Vagina (tissue), 2 donors: ENCODE measurements at regions not wholly inside any gene's neighbourhood (a gene's known extent, or its start where the extent isn't known, plus 50 kb on each side); places are given as distances from the start of the nearest gene placed in this dataset.

Source experiments
- DNase-seq, 2 donors: peaks; one replicate each; pipeline ENCODE4 v3.0.0-alpha.2; 2017; ENCODE audit errors: extremely low spot score in 2 of 2
- H3K27ac ChIP-seq: fragments of 200-600 bp; sonication (generic); one replicate; pipeline ENCODE4 v1.5.1; 2019
- H3K27me3 ChIP-seq: fragments of 200-600 bp; sonication (generic); one replicate; pipeline ENCODE4 v1.5.1; 2019
- H3K36me3 ChIP-seq, 2 donors: fragments of 200-600 bp; sonication (generic); one replicate each; pipeline ENCODE4 v1.5.1; 2017 to 2019
- H3K4me1 ChIP-seq: fragments of 200-600 bp; sonication (generic); one replicate; pipeline ENCODE4 v1.5.1; 2019
- H3K4me3 ChIP-seq, 2 donors: fragments of 200-600 bp; sonication (generic); 1 replicate in 1 of 2; 2 replicates in 1 of 2; pipeline ENCODE4 v1.5.1; 2016 to 2019
- H3K9me3 ChIP-seq: fragments of 200-600 bp; sonication (generic); one replicate; pipeline ENCODE4 v1.5.1; 2019
- POLR2A ChIP-seq, 2 donors: fragments of 450-650 bp; IDR thresholded peaks; one replicate each; pipeline ENCODE4 v1.6.1; 2017; ENCODE audit warnings: antibody characterized with exemption in 2 of 2, mild to moderate bottlenecking in 2 of 2, moderate library complexity in 2 of 2
- POLR2AphosphoS5 ChIP-seq, 2 donors: sonication (generic); formaldehyde crosslinking; IDR thresholded peaks; one replicate each; pipeline ENCODE4 v1.9.0; 2017; ENCODE audit warnings: antibody characterized with exemption in 2 of 2, mild to moderate bottlenecking in 2 of 2, low read depth in 1 of 2; ENCODE audit not compliant: insufficient read depth in 1 of 2
- intact Hi-C: fragments of 100-400 bp; cut with DNase I; formaldehyde crosslinking; loops from one replicate; pipeline ENCODE4 v1.15.1; 2023
- TF ChIP-seq, protein P1 (sequence below), 3 experiments: fragments of 450-650 bp in 2 of 3; fragments of 200-600 bp in 1 of 3; sonication (generic) in 1 of 3; IDR thresholded peaks; one replicate each; pipeline ENCODE4 v1.5.1; 2017 to 2019; ENCODE audit warnings: antibody characterized with exemption in 3 of 3, mild to moderate bottlenecking in 2 of 3, moderate library complexity in 2 of 3

- H3K4me1 ChIP-seq, result no peaks in the 10 kb centered on the region
- no peak overlapping the region for H3K4me3 ChIP-seq
- intact Hi-C loops, result no loop called here
- no peaks in the 10 kb centered on the region for H3K27me3 ChIP-seq
- H3K36me3 ChIP-seq, result no peaks in the 10 kb centered on the region
- no peak for TF ChIP-seq POLR2AphosphoS5 (IDR thresholded peaks at IDR 0.05; ENCODE audit: insufficient read depth in 1 of 2, low read depth in 1 of 2)
- DNase-seq, result no peak
- no peaks in the 10 kb centered on the region for H3K9me3 ChIP-seq
- no peak overlapping the region for H3K27ac ChIP-seq
Observed at GRCh38 chr9:90458485-90458884, 184.1 kb downstream of the DIRAS2 start.

- DNase-seq, result no peak
- Histone ChIP-seq H3K36me3 (no peaks in the 10 kb centered on the region), H3K27me3 (no peaks in the 10 kb centered on the region), H3K27ac (no peak overlapping the region), H3K4me3 (no peak overlapping the region), H3K9me3 (no peaks in the 10 kb centered on the region), H3K4me1 (no peaks in the 10 kb centered on the region)
- intact Hi-C loops, result no loop called here
- TF ChIP-seq, protein P1, sequence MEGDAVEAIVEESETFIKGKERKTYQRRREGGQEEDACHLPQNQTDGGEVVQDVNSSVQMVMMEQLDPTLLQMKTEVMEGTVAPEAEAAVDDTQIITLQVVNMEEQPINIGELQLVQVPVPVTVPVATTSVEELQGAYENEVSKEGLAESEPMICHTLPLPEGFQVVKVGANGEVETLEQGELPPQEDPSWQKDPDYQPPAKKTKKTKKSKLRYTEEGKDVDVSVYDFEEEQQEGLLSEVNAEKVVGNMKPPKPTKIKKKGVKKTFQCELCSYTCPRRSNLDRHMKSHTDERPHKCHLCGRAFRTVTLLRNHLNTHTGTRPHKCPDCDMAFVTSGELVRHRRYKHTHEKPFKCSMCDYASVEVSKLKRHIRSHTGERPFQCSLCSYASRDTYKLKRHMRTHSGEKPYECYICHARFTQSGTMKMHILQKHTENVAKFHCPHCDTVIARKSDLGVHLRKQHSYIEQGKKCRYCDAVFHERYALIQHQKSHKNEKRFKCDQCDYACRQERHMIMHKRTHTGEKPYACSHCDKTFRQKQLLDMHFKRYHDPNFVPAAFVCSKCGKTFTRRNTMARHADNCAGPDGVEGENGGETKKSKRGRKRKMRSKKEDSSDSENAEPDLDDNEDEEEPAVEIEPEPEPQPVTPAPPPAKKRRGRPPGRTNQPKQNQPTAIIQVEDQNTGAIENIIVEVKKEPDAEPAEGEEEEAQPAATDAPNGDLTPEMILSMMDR (IDR thresholded peaks at IDR 0.05), result no peak
- TF ChIP-seq POLR2AphosphoS5 (IDR thresholded peaks at IDR 0.05; ENCODE audit: insufficient read depth in 1 of 2, low read depth in 1 of 2), result no peak
Observed at GRCh38 chr9:90459321-90459720, 183.3 kb downstream of the DIRAS2 start.

GRCh38 chr9:90460220-90460619, 182.4 kb downstream of the DIRAS2 start:
- Histone ChIP-seq H3K27me3 (no peaks in the 10 kb centered on the region), H3K4me3 (no peak overlapping the region), H3K36me3 (no peaks in the 10 kb centered on the region), H3K4me1 (no peaks in the 10 kb centered on the region), H3K27ac (no peak overlapping the region), H3K9me3 (no peaks in the 10 kb centered on the region)
- intact Hi-C loops, result loop anchor here (10.0 kb wide), 1 partner anchor 495 kb away; no protein-coding TSS in a partner anchor
- TF ChIP-seq POLR2AphosphoS5 (IDR thresholded peaks at IDR 0.05; ENCODE audit: insufficient read depth in 1 of 2, low read depth in 1 of 2) (no peak), POLR2A (IDR thresholded peaks at IDR 0.05) (no peak)
- TF ChIP-seq, protein P1 (IDR thresholded peaks at IDR 0.05), result no peak
- DNase-seq, result no peak

- no peak for DNase-seq
- Histone ChIP-seq H3K9me3 (no peaks in the 10 kb centered on the region), H3K4me1 (no peaks in the 10 kb centered on the region), H3K36me3 (no peaks in the 10 kb centered on the region), H3K27me3 (no peaks in the 10 kb centered on the region), H3K4me3 (no peak overlapping the region), H3K27ac (no peak overlapping the region)
- TF ChIP-seq POLR2AphosphoS5 (IDR thresholded peaks at IDR 0.05; ENCODE audit: insufficient read depth in 1 of 2, low read depth in 1 of 2) (no peak), POLR2A (IDR thresholded peaks at IDR 0.05) (no peak)
- TF ChIP-seq, protein P1 (IDR thresholded peaks at IDR 0.05), result no peak
- intact Hi-C loops, result loop anchor here (10.0 kb wide), 1 partner anchor 490 kb away; no protein-coding TSS in a partner anchor
Observed at GRCh38 chr9:90464978-90465377, 177.6 kb downstream of the DIRAS2 start.

- no peak for DNase-seq
- Histone ChIP-seq H3K27me3 (no peaks in the 10 kb centered on the region), H3K4me3 (no peak overlapping the region), H3K9me3 (no peaks in the 10 kb centered on the region), H3K4me1 (no peaks in the 10 kb centered on the region), H3K36me3 (no peaks in the 10 kb centered on the region), H3K27ac (no peak overlapping the region)
- TF ChIP-seq POLR2AphosphoS5 (IDR thresholded peaks at IDR 0.05; ENCODE audit: insufficient read depth in 1 of 2, low read depth in 1 of 2) (no peak), POLR2A (IDR thresholded peaks at IDR 0.05) (no peak)
- TF ChIP-seq, protein P1 (IDR thresholded peaks at IDR 0.05), result no peak
- intact Hi-C loops, result loop anchor here (10.0 kb wide), 1 partner anchor 488 kb away; no protein-coding TSS in a partner anchor
Observed at GRCh38 chr9:90466441-90466840, 176.2 kb downstream of the DIRAS2 start.
